Astrocyte (in vitro differentiated cells and primary cell): ENCODE measurements at regions not wholly inside any gene's neighbourhood (a gene's known extent, or its start where the extent isn't known, plus 50 kb on each side); places are given as distances from the start of the nearest gene placed in this dataset.

Experiments
- DNase-seq: peaks from one replicate; pipeline ENCODE4 v3.0.0-alpha.2; 2010; ENCODE audit warnings: low read depth
- FAIRE-seq: peaks from 2 replicates; lab custom pipeline; 2011; peaks lifted over from hg19 to GRCh38; lab: Jason Lieb, UNC
- H2AFZ ChIP-seq: 2 replicates; pipeline ENCODE4 v1.6.0; 2012; ENCODE audit warnings: low read depth, low read length, inconsistent platforms
- H3K27ac ChIP-seq: 2 replicates; pipeline ENCODE4 v1.5.1; 2011; ENCODE audit warnings: low read depth, low read length, inconsistent platforms
- H3K27me3 ChIP-seq: 2 replicates; pipeline ENCODE4 v1.6.0; 2011; ENCODE audit warnings: low read length, inconsistent platforms; ENCODE audit not compliant: insufficient read depth
- H3K36me3 ChIP-seq: 2 replicates; pipeline ENCODE4 v1.5.1; 2011; ENCODE audit warnings: low read length, inconsistent platforms; ENCODE audit not compliant: insufficient read depth
- H3K4me1 ChIP-seq: 2 replicates; pipeline ENCODE4 v1.5.1; 2011; ENCODE audit warnings: low read length, inconsistent platforms; ENCODE audit not compliant: insufficient read depth
- H3K4me2 ChIP-seq: 2 replicates; pipeline ENCODE4 v1.6.0; 2012; ENCODE audit warnings: low read length, inconsistent platforms
- H3K4me3 ChIP-seq: 2 replicates; pipeline ENCODE4 v1.5.1; 2011; ENCODE audit warnings: low read depth, mild to moderate bottlenecking, low read length, inconsistent platforms; ENCODE audit not compliant: insufficient read depth
- H3K79me2 ChIP-seq: 2 replicates; pipeline ENCODE4 v1.6.0; 2012; ENCODE audit warnings: mild to moderate bottlenecking, low read length, inconsistent platforms; ENCODE audit not compliant: insufficient read depth
- H3K9ac ChIP-seq: 2 replicates; pipeline ENCODE4 v1.6.0; 2012; ENCODE audit warnings: mild to moderate bottlenecking, low read length, inconsistent platforms
- H3K9me3 ChIP-seq: 2 replicates; pipeline ENCODE4 v1.5.1; 2012; ENCODE audit warnings: low read depth, mild to moderate bottlenecking, low read length, inconsistent platforms; ENCODE audit not compliant: insufficient read depth
- H4K20me1 ChIP-seq: 2 replicates; pipeline ENCODE4 v1.6.0; 2012; ENCODE audit warnings: low read length, inconsistent platforms; ENCODE audit not compliant: insufficient read depth
- H3K27ac Mint-ChIP-seq: one replicate; pipeline ENCODE4 v1.8.0; 2021; ENCODE audit warnings: mild to moderate bottlenecking, mixed read lengths; ENCODE audit not compliant: unreplicated experiment
- H3K27me3 Mint-ChIP-seq: one replicate; pipeline ENCODE4 v1.8.0; 2021; ENCODE audit warnings: low read depth, mixed read lengths; ENCODE audit not compliant: unreplicated experiment
- H3K36me3 Mint-ChIP-seq: one replicate; pipeline ENCODE4 v1.8.0; 2021; ENCODE audit warnings: low read depth, mixed read lengths; ENCODE audit not compliant: unreplicated experiment
- H3K4me1 Mint-ChIP-seq: one replicate; pipeline ENCODE4 v1.8.0; 2021; ENCODE audit warnings: low read depth, mixed read lengths; ENCODE audit not compliant: unreplicated experiment
- H3K4me3 Mint-ChIP-seq: one replicate; pipeline ENCODE4 v1.8.0; 2021; ENCODE audit warnings: mild to moderate bottlenecking, moderate library complexity, mixed read lengths; ENCODE audit not compliant: unreplicated experiment
- H3K9me3 Mint-ChIP-seq: one replicate; pipeline ENCODE4 v1.8.0; 2021; ENCODE audit warnings: mild to moderate bottlenecking, mixed read lengths; ENCODE audit not compliant: unreplicated experiment
- CTCF ChIP-seq: IDR thresholded peaks from 2 replicates; pipeline ENCODE4 v1.5.1; 2011; ENCODE audit warnings: low read depth, mild to moderate bottlenecking, inconsistent platforms, low read length, moderate library complexity; ENCODE audit not compliant: insufficient read depth
- EZH2 ChIP-seq: IDR thresholded peaks from 2 replicates; pipeline ENCODE4 v1.6.1; 2012; ENCODE audit warnings: mild to moderate bottlenecking, low read length, inconsistent platforms; ENCODE audit not compliant: insufficient read depth

GRCh38 chr21:38092051-38092450 lies 164.7 kb upstream of the KCNJ15 start:
- Mint-ChIP-seq H3K27me3 (no peaks in the 10 kb centered on the region), H3K4me3 (no peak overlapping the region), H3K27ac (no peak overlapping the region), H3K36me3 (no peaks in the 10 kb centered on the region), H3K4me1 (peaks cover 11% of the 10 kb centered on the region), H3K9me3 (peaks cover 2% of the 10 kb centered on the region)
- H3K27me3 ChIP-seq, result peaks cover 2% of the 10 kb centered on the region
- H3K4me3 ChIP-seq, result no peak overlapping the region
- no peak overlapping the region for H2AFZ ChIP-seq
- DNase-seq, result no peak
- H3K4me1 ChIP-seq, result no peaks in the 10 kb centered on the region
- H3K27ac ChIP-seq, result no peak overlapping the region
- no peaks in the 10 kb centered on the region for H3K9me3 ChIP-seq
- no peak for FAIRE-seq
- H4K20me1 ChIP-seq, result no peaks in the 10 kb centered on the region
- TF ChIP-seq EZH2 (no peak), CTCF (no peak)
- H3K36me3 ChIP-seq, result no peaks in the 10 kb centered on the region
- H3K79me2 ChIP-seq, result no peaks in the 10 kb centered on the region
- no peak overlapping the region for H3K9ac ChIP-seq
- no peak overlapping the region for H3K4me2 ChIP-seq

- H3K36me3 Mint-ChIP-seq, result no peaks in the 10 kb centered on the region
- Histone ChIP-seq H2AFZ (no peak overlapping the region), H3K4me1 (no peaks in the 10 kb centered on the region), H3K4me3 (no peak overlapping the region), H4K20me1 (no peaks in the 10 kb centered on the region), H3K36me3 (no peaks in the 10 kb centered on the region), H3K4me2 (no peak overlapping the region), H3K9me3 (no peaks in the 10 kb centered on the region), H3K27ac (no peak overlapping the region), H3K9ac (no peak overlapping the region), H3K27me3 (peaks cover 3% of the 10 kb centered on the region), H3K79me2 (no peaks in the 10 kb centered on the region)
- no peak for DNase-seq
- TF ChIP-seq CTCF, result no peak
- TF ChIP-seq EZH2, result no peak
- no peak for FAIRE-seq
- H3K27ac Mint-ChIP-seq, result no peak overlapping the region
- H3K27me3 Mint-ChIP-seq, result no peaks in the 10 kb centered on the region
- H3K9me3 Mint-ChIP-seq, result peaks cover 4% of the 10 kb centered on the region
- no peak overlapping the region for H3K4me3 Mint-ChIP-seq
- peaks cover 15% of the 10 kb centered on the region for H3K4me1 Mint-ChIP-seq
These were observed 161.6 kb upstream of the KCNJ15 start for GRCh38 chr21:38095220-38095619.

GRCh38 chr21:38097789-38098188 lies 159.0 kb upstream of the KCNJ15 start:
- Histone ChIP-seq H3K4me1 (no peaks in the 10 kb centered on the region), H3K4me3 (no peak overlapping the region), H2AFZ (no peak overlapping the region), H3K27me3 (peaks cover 4% of the 10 kb centered on the region), H3K36me3 (no peaks in the 10 kb centered on the region), H3K9me3 (no peaks in the 10 kb centered on the region), H3K9ac (no peak overlapping the region), H4K20me1 (no peaks in the 10 kb centered on the region), H3K79me2 (no peaks in the 10 kb centered on the region), H3K4me2 (no peak overlapping the region), H3K27ac (no peak overlapping the region)
- no peaks in the 10 kb centered on the region for H3K36me3 Mint-ChIP-seq
- no peak for FAIRE-seq
- peaks cover 4% of the 10 kb centered on the region for H3K27me3 Mint-ChIP-seq
- no peak for TF ChIP-seq CTCF
- TF ChIP-seq EZH2, result no peak
- DNase-seq, result no peak
- H3K4me3 Mint-ChIP-seq, result no peak overlapping the region
- H3K4me1 Mint-ChIP-seq, result peaks cover 21% of the 10 kb centered on the region
- H3K9me3 Mint-ChIP-seq, result peaks cover 4% of the 10 kb centered on the region
- no peak overlapping the region for H3K27ac Mint-ChIP-seq
